HEK293 (cell line): ENCODE measurements at regions not wholly inside any gene's neighbourhood (a gene's known extent, or its start where the extent isn't known, plus 50 kb on each side); places are given as distances from the start of the nearest gene placed in this dataset.

Experiments used
- CTCF ChIA-PET: fragments of 350-600 bp; formaldehyde crosslinking; extraction: SDS; loops from one replicate; lab custom pipeline; 2021; ENCODE audit warnings: antibody characterized with exemption; lab: Yijun Ruan, JAX
- POLR2A ChIA-PET: fragments of 300-600 bp; formaldehyde crosslinking; extraction: SDS; loops from one replicate; lab custom pipeline; 2020; ENCODE audit warnings: antibody characterized with exemption, inconsistent platforms; lab: Yijun Ruan, JAX
- H3K27ac ChIP-seq: fragments of 200-500 bp; sonication (Bioruptor generic); 2 replicates; pipeline ENCODE4 v1.5.1; 2014; ENCODE audit warnings: low read depth, low read length, control low read depth, inconsistent platforms; ENCODE audit errors: extremely low read depth
- H3K36me3 ChIP-seq, 2 experiments: fragments of 200-500 bp in 1 of 2; sonication (Bioruptor generic) in 1 of 2; 1 replicate in 1 of 2; 2 replicates in 1 of 2; pipeline ENCODE4 v1.5.1; 2014 to 2017; ENCODE audit warnings: inconsistent platforms in 2 of 2, low read length in 2 of 2; ENCODE audit not compliant: control insufficient read depth in 2 of 2, insufficient read depth in 1 of 2
- H3K4me1 ChIP-seq: fragments of 200-500 bp; sonication (Bioruptor generic); 2 replicates; pipeline ENCODE4 v1.5.1; 2014; ENCODE audit warnings: mild to moderate bottlenecking, low read length, inconsistent platforms; ENCODE audit not compliant: control insufficient read depth, insufficient read depth
- H3K4me3 ChIP-seq: 2 replicates; pipeline ENCODE4 v1.5.1; 2011; ENCODE audit warnings: low read depth, mild to moderate bottlenecking, control low read depth, low read length, moderate library complexity
- H3K9me3 ChIP-seq: fragments of 200-500 bp; sonication (Bioruptor generic); 2 replicates; pipeline ENCODE4 v1.5.1; 2014; ENCODE audit warnings: low read depth, low read length, inconsistent platforms; ENCODE audit not compliant: control insufficient read depth, insufficient read depth
- EGR2 ChIP-seq: fragments of 450-650 bp; formaldehyde crosslinking; IDR thresholded peaks from 2 replicates; pipeline ENCODE4 v1.5.1; 2016; ENCODE audit warnings: low read depth, missing biosample characterization, missing genetic modification characterization
- KLF1 ChIP-seq: fragments of 450-650 bp; formaldehyde crosslinking; IDR thresholded peaks from 2 replicates; pipeline ENCODE4 v1.5.1; 2016; ENCODE audit warnings: missing biosample characterization, missing genetic modification characterization
- KLF10 ChIP-seq: fragments of 450-650 bp; IDR thresholded peaks from 2 replicates; pipeline ENCODE4 v1.5.1; 2018; ENCODE audit warnings: missing biosample characterization, mild to moderate bottlenecking, missing genetic modification characterization
- SALL2 ChIP-seq: fragments of 450-650 bp; formaldehyde crosslinking; IDR thresholded peaks from 2 replicates; pipeline ENCODE4 v1.5.0; 2017; ENCODE audit warnings: missing biosample characterization, mild to moderate bottlenecking, missing genetic modification characterization, borderline replicate concordance
- SCRT1 ChIP-seq: fragments of 450-650 bp; formaldehyde crosslinking; IDR thresholded peaks from 2 replicates; pipeline ENCODE4 v1.5.1; 2016; ENCODE audit warnings: missing biosample characterization, missing genetic modification characterization, borderline replicate concordance
- TCF7L2 ChIP-seq: IDR thresholded peaks from 2 replicates; pipeline ENCODE4 v1.6.1; 2011; ENCODE audit warnings: low read depth, mild to moderate bottlenecking, inconsistent platforms, low read length, moderate library complexity, borderline replicate concordance
- YY1 ChIP-seq: fragments of 450-650 bp; formaldehyde crosslinking; IDR thresholded peaks from 2 replicates; pipeline ENCODE4 v1.5.1; 2018; ENCODE audit warnings: missing biosample characterization, missing genetic modification characterization
- ZFP3 ChIP-seq: fragments of 450-650 bp; formaldehyde crosslinking; IDR thresholded peaks from 2 replicates; pipeline ENCODE4 v1.5.1; 2016; ENCODE audit warnings: low read depth, missing biosample characterization, missing genetic modification characterization
- ZNF121 ChIP-seq: fragments of 450-650 bp; formaldehyde crosslinking; IDR thresholded peaks from 2 replicates; pipeline ENCODE4 v1.5.1; 2016; ENCODE audit warnings: missing biosample characterization, missing genetic modification characterization
- ZNF146 ChIP-seq: fragments of 450-650 bp; formaldehyde crosslinking; IDR thresholded peaks from 2 replicates; pipeline ENCODE4 v1.5.1; 2016; ENCODE audit warnings: missing biosample characterization, missing genetic modification characterization
- ZNF169 ChIP-seq: fragments of 450-650 bp; formaldehyde crosslinking; IDR thresholded peaks from 2 replicates; pipeline ENCODE4 v1.5.1; 2016; ENCODE audit warnings: missing biosample characterization, missing genetic modification characterization
- ZNF174 ChIP-seq: fragments of 450-650 bp; formaldehyde crosslinking; IDR thresholded peaks from 2 replicates; pipeline ENCODE4 v1.5.0; 2017; ENCODE audit warnings: missing biosample characterization, mild to moderate bottlenecking, missing genetic modification characterization
- ZNF239 ChIP-seq: fragments of 450-650 bp; formaldehyde crosslinking; IDR thresholded peaks from 2 replicates; pipeline ENCODE4 v1.5.1; 2016; ENCODE audit warnings: missing biosample characterization, missing genetic modification characterization
- ZNF24 ChIP-seq: fragments of 450-650 bp; formaldehyde crosslinking; IDR thresholded peaks from 2 replicates; pipeline ENCODE4 v1.5.1; 2016; ENCODE audit warnings: missing biosample characterization, missing genetic modification characterization
- ZNF280C ChIP-seq: fragments of 450-650 bp; formaldehyde crosslinking; IDR thresholded peaks from 2 replicates; pipeline ENCODE4 v1.5.1; 2016; ENCODE audit warnings: missing biosample characterization, missing genetic modification characterization
- ZNF366 ChIP-seq: fragments of 450-650 bp; formaldehyde crosslinking; conservative IDR thresholded peaks from 2 replicates; pipeline ENCODE4 v1.5.1; 2016; ENCODE audit warnings: missing biosample characterization, missing genetic modification characterization
- ZNF548 ChIP-seq: fragments of 450-650 bp; formaldehyde crosslinking; IDR thresholded peaks from 2 replicates; pipeline ENCODE4 v1.5.1; 2016; ENCODE audit warnings: missing biosample characterization, missing genetic modification characterization
- ZNF610 ChIP-seq: fragments of 450-650 bp; formaldehyde crosslinking; IDR thresholded peaks from 2 replicates; pipeline ENCODE4 v1.5.1; 2016; ENCODE audit warnings: missing biosample characterization, missing genetic modification characterization, borderline replicate concordance
- ZNF623 ChIP-seq: fragments of 450-650 bp; formaldehyde crosslinking; IDR thresholded peaks from 2 replicates; pipeline ENCODE4 v1.5.1; 2016; ENCODE audit warnings: missing biosample characterization, missing genetic modification characterization
- ZNF776 ChIP-seq: fragments of 450-650 bp; formaldehyde crosslinking; IDR thresholded peaks from 2 replicates; pipeline ENCODE4 v1.5.0; 2017; ENCODE audit warnings: missing biosample characterization, missing genetic modification characterization, borderline replicate concordance
- ZXDB ChIP-seq: fragments of 450-650 bp; formaldehyde crosslinking; IDR thresholded peaks from 2 replicates; pipeline ENCODE4 v1.5.1; 2016; ENCODE audit warnings: missing biosample characterization, missing genetic modification characterization
- TF ChIP-seq, protein P1 (sequence below): sonication (generic); formaldehyde crosslinking; IDR thresholded peaks from 2 replicates; pipeline ENCODE4 v1.8.1; 2022; ENCODE audit warnings: mild to moderate bottlenecking, moderate library complexity, missing genetic modification reagents
- TF ChIP-seq, protein P2 (sequence below): fragments of 450-650 bp; formaldehyde crosslinking; IDR thresholded peaks from 2 replicates; pipeline ENCODE4 v1.5.1; 2017; ENCODE audit warnings: missing biosample characterization, missing genetic modification characterization
- TF ChIP-seq, protein P3 (sequence below): fragments of 450-650 bp; formaldehyde crosslinking; IDR thresholded peaks from 2 replicates; pipeline ENCODE4 v1.5.1; 2017; ENCODE audit warnings: missing biosample characterization, missing genetic modification characterization

DNA sequence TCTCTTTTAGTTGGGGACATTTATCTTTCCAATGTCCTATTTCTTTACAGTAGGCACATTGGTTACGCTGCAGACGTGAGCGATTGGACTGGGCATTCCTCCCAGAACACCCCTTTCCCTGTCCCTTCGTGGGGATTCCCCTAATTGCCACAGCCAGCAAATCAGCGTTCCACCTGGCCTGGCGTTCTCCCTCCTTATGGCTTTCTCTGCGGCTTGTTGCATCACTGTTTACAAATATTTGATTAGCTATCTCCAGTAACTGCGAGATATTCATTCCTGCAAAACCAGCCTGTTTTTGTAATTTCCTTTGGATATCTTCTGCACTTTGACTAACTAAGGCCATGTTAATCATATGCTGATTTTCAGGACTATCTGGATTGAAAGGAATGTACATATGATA, 202.5 kb upstream of the KLF8 start:
- no peak for TF ChIP-seq KLF10
- no peak for TF ChIP-seq ZNF366 (tag by site-specific recombination)
- TF ChIP-seq ZNF239 (tag by site-specific recombination) = no peak
- no peak for TF ChIP-seq ZXDB (tag by site-specific recombination)
- TF ChIP-seq ZNF548 (tag by site-specific recombination) = no peak
- TF ChIP-seq ZNF623 (tag by site-specific recombination) = no peak
- CTCF ChIA-PET = no interaction called here
- H3K9me3 ChIP-seq = no peaks in the 10 kb centered on the region
- H3K27ac ChIP-seq = no peak overlapping the region
- H3K36me3 ChIP-seq = no peaks in the 10 kb centered on the region
- POLR2A ChIA-PET = no interaction called here
- H3K4me1 ChIP-seq = no peaks in the 10 kb centered on the region
- no peak overlapping the region for H3K4me3 ChIP-seq

- no peak for TF ChIP-seq ZNF610
- TF ChIP-seq ZNF121 = no peak
- no peak for TF ChIP-seq ZFP3 (tag by site-specific recombination)
- TF ChIP-seq ZNF280C (tag by site-specific recombination) = no peak
- no peak for TF ChIP-seq EGR2
- no peak for TF ChIP-seq YY1 (tag by site-specific recombination)
- TF ChIP-seq, protein P1, sequence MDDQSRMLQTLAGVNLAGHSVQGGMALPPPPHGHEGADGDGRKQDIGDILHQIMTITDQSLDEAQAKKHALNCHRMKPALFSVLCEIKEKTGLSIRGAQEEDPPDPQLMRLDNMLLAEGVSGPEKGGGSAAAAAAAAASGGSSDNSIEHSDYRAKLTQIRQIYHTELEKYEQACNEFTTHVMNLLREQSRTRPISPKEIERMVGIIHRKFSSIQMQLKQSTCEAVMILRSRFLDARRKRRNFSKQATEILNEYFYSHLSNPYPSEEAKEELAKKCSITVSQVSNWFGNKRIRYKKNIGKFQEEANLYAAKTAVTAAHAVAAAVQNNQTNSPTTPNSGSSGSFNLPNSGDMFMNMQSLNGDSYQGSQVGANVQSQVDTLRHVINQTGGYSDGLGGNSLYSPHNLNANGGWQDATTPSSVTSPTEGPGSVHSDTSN = no peak
- TF ChIP-seq KLF1 = no peak
- TF ChIP-seq ZNF623 (tag by site-specific recombination) = no peak
- POLR2A ChIA-PET = no interaction called here
- H3K4me1 ChIP-seq = no peaks in the 10 kb centered on the region
- H3K4me3 ChIP-seq = no peak overlapping the region
- H3K27ac ChIP-seq = no peak overlapping the region
- CTCF ChIA-PET = no interaction called here
- no peaks in the 10 kb centered on the region for H3K36me3 ChIP-seq
- no peaks in the 10 kb centered on the region; the same call in 1 of the 2 replicates for H3K9me3 ChIP-seq
Observed at GRCh38 chrX:56031409-56031808, 200.7 kb upstream of the KLF8 start.

DNA sequence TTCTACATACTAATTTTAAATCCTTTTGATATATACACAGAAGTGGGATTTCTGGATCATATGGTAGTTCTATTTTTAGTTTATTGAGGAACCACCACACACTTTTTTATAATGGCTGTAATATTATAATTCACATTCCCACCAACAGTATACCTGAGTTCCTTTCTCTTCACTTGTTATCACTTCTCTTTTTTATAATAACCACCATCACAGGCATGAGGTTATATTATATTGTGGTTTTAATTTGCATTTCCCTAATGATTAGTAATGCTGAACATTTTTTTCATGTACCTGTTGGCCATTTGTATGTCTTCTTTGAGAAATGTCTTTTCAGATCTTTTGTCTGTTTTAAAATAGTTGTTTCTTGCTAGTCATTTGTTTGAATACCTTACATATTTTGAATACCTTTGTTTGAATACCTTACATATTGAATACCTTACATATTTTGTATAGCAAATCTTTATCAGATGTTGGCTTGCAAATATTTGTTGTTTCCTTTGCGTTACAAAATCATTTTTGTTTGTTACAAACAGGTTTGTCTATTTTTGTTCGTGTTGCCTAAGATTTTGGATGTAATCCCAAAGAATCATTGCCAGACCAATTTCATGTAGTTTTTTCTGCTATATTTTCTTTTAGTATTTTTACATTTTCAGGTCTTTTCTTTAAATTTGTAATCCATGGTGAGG, 198.5 kb upstream of the KLF8 start:
- no peaks in the 10 kb centered on the region for H3K36me3 ChIP-seq
- no peak overlapping the region for H3K4me3 ChIP-seq
- CTCF ChIA-PET = no interaction called here
- POLR2A ChIA-PET = no interaction called here
- peaks cover 4% of the 10 kb centered on the region for H3K9me3 ChIP-seq
- no peaks in the 10 kb centered on the region for H3K4me1 ChIP-seq
- H3K27ac ChIP-seq = no peak overlapping the region
- TF ChIP-seq SALL2 (tag by site-specific recombination) = no peak
- TF ChIP-seq, protein P2, sequence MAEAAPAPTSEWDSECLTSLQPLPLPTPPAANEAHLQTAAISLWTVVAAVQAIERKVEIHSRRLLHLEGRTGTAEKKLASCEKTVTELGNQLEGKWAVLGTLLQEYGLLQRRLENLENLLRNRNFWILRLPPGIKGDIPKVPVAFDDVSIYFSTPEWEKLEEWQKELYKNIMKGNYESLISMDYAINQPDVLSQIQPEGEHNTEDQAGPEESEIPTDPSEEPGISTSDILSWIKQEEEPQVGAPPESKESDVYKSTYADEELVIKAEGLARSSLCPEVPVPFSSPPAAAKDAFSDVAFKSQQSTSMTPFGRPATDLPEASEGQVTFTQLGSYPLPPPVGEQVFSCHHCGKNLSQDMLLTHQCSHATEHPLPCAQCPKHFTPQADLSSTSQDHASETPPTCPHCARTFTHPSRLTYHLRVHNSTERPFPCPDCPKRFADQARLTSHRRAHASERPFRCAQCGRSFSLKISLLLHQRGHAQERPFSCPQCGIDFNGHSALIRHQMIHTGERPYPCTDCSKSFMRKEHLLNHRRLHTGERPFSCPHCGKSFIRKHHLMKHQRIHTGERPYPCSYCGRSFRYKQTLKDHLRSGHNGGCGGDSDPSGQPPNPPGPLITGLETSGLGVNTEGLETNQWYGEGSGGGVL (tag by site-specific recombination) = no peak
- TF ChIP-seq ZNF776 (tag by site-specific recombination) = no peak
- no peak for TF ChIP-seq SCRT1 (tag by site-specific recombination)
- TF ChIP-seq, protein P3, sequence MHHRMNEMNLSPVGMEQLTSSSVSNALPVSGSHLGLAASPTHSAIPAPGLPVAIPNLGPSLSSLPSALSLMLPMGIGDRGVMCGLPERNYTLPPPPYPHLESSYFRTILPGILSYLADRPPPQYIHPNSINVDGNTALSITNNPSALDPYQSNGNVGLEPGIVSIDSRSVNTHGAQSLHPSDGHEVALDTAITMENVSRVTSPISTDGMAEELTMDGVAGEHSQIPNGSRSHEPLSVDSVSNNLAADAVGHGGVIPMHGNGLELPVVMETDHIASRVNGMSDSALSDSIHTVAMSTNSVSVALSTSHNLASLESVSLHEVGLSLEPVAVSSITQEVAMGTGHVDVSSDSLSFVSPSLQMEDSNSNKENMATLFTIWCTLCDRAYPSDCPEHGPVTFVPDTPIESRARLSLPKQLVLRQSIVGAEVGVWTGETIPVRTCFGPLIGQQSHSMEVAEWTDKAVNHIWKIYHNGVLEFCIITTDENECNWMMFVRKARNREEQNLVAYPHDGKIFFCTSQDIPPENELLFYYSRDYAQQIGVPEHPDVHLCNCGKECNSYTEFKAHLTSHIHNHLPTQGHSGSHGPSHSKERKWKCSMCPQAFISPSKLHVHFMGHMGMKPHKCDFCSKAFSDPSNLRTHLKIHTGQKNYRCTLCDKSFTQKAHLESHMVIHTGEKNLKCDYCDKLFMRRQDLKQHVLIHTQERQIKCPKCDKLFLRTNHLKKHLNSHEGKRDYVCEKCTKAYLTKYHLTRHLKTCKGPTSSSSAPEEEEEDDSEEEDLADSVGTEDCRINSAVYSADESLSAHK = no peak
- TF ChIP-seq ZNF174 = no peak
- no peak for TF ChIP-seq TCF7L2
- no peak for TF ChIP-seq ZNF169 (tag by site-specific recombination)
- no peak for TF ChIP-seq ZNF146 (tag by site-specific recombination)
- TF ChIP-seq ZNF24 (tag by site-specific recombination) = no peak
